Activated CD8-positive, alpha-beta T cell treated with anti-CD3 and anti-CD28 coated beads for 36 hours (primary cell): ENCODE measurements at regions not wholly inside any gene's neighbourhood (a gene's known extent, or its start where the extent isn't known, plus 50 kb on each side); places are given as distances from the start of the nearest gene placed in this dataset.

Experiments used
- ATAC-seq: fragments of 200-7000 bp; cut with Tn5 transposase; one replicate; pipeline ENCODE4 v1.10.0; 2021; ENCODE audit warnings: mild to moderate bottlenecking, moderate library complexity
- CTCF ChIA-PET: fragments of 350-600 bp; sonication (Branson Sonifier 250); formaldehyde crosslinking; loops from one replicate; lab custom pipeline; 2021; ENCODE audit warnings: antibody characterized with exemption; lab: Charles Lee
- POLR2A ChIA-PET: fragments of 350-600 bp; sonication (Branson Sonifier 250); formaldehyde crosslinking; loops from one replicate; lab custom pipeline; 2021; ENCODE audit warnings: antibody characterized with exemption; lab: Charles Lee
- DNase-seq: peaks from one replicate; pipeline ENCODE4 v3.0.0-alpha.2; 2020
- H3K27ac Mint-ChIP-seq: one replicate; pipeline ENCODE4 v1.8.0; 2021; ENCODE audit warnings: mild to moderate bottlenecking, mixed read lengths
- H3K27me3 Mint-ChIP-seq: one replicate; pipeline ENCODE4 v1.8.0; 2021; ENCODE audit warnings: mixed read lengths
- H3K36me3 Mint-ChIP-seq: one replicate; pipeline ENCODE4 v1.8.0; 2021; ENCODE audit warnings: low read depth, mixed read lengths
- H3K4me1 Mint-ChIP-seq: one replicate; pipeline ENCODE4 v1.8.0; 2021; ENCODE audit warnings: low read depth, mixed read lengths
- H3K4me3 Mint-ChIP-seq: one replicate; pipeline ENCODE4 v1.8.0; 2021; ENCODE audit warnings: mild to moderate bottlenecking, moderate library complexity, mixed read lengths
- H3K9me3 Mint-ChIP-seq: one replicate; pipeline ENCODE4 v1.8.0; 2021; ENCODE audit warnings: mixed read lengths
- intact Hi-C: fragments of 100-400 bp; cut with micrococcal nuclease; formaldehyde crosslinking; loops from one replicate; pipeline ENCODE4 v1.10.0; 2022
- TF ChIP-seq, protein P1 (sequence below): fragments of 200-600 bp; IDR thresholded peaks from one replicate; pipeline ENCODE4 v1.8.0; 2022; ENCODE audit warnings: antibody characterized with exemption, mild to moderate bottlenecking

GRCh38 chr11:116644201-116644940 lies 128.4 kb downstream of the BUD13 start:
- DNase-seq, result no peak
- Mint-ChIP-seq H3K27ac (no peak overlapping the region), H3K9me3 (no peaks in the 10 kb centered on the region)

GRCh38 chr11:116643521-116643920 lies 129.3 kb downstream of the BUD13 start:
- Mint-ChIP-seq H3K27me3 (peaks cover 2% of the 10 kb centered on the region), H3K27ac (no peak overlapping the region), H3K4me3 (no peak overlapping the region), H3K4me1 (no peaks in the 10 kb centered on the region), H3K36me3 (no peaks in the 10 kb centered on the region), H3K9me3 (no peaks in the 10 kb centered on the region)
- DNase-seq, result no peak
- ChIA-PET POLR2A (no interaction called here), CTCF (no interaction called here)
- no peak for ATAC-seq
- intact Hi-C loops, result no loop called here
- TF ChIP-seq, protein P1, sequence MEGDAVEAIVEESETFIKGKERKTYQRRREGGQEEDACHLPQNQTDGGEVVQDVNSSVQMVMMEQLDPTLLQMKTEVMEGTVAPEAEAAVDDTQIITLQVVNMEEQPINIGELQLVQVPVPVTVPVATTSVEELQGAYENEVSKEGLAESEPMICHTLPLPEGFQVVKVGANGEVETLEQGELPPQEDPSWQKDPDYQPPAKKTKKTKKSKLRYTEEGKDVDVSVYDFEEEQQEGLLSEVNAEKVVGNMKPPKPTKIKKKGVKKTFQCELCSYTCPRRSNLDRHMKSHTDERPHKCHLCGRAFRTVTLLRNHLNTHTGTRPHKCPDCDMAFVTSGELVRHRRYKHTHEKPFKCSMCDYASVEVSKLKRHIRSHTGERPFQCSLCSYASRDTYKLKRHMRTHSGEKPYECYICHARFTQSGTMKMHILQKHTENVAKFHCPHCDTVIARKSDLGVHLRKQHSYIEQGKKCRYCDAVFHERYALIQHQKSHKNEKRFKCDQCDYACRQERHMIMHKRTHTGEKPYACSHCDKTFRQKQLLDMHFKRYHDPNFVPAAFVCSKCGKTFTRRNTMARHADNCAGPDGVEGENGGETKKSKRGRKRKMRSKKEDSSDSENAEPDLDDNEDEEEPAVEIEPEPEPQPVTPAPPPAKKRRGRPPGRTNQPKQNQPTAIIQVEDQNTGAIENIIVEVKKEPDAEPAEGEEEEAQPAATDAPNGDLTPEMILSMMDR, result no peak

More at GRCh38 chr11:116644201-116644940, 128.4 kb downstream of the BUD13 start:
- intact Hi-C loops, result no loop called here
- POLR2A ChIA-PET, result no interaction called here
- Mint-ChIP-seq H3K27me3 (peaks cover 2% of the 10 kb centered on the region), H3K4me1 (no peaks in the 10 kb centered on the region), H3K4me3 (no peak overlapping the region), H3K36me3 (no peaks in the 10 kb centered on the region)
- TF ChIP-seq, protein P1, result no peak
- no peak for ATAC-seq
- CTCF ChIA-PET, result no interaction called here

- POLR2A ChIA-PET, result no interaction called here
- ATAC-seq (no peak), DNase-seq (no peak)
- Mint-ChIP-seq H3K4me1 (no peaks in the 10 kb centered on the region), H3K36me3 (no peaks in the 10 kb centered on the region), H3K27me3 (peaks cover 2% of the 10 kb centered on the region), H3K27ac (no peak overlapping the region), H3K9me3 (no peaks in the 10 kb centered on the region), H3K4me3 (no peak overlapping the region)
- CTCF ChIA-PET, result interaction anchor here (0.9 to 1.6 kb wide), 2 partner anchors 189 to 1501 kb away, joined by 3 to 10 read pairs; no protein-coding TSS in a partner anchor
- TF ChIP-seq, protein P1, result no peak
- intact Hi-C loops, result no loop called here
Observed at GRCh38 chr11:116642902-116643301, 129.9 kb downstream of the BUD13 start.

GRCh38 chr11:116642481-116642880 lies 130.3 kb downstream of the BUD13 start:
- CTCF ChIA-PET, result interaction anchor here (0.9 to 1.6 kb wide), 4 partner anchors 48 to 1501 kb away, joined by 3 to 10 read pairs (median 4); no protein-coding TSS in a partner anchor
- intact Hi-C loops, result no loop called here
- POLR2A ChIA-PET, result no interaction called here
- Mint-ChIP-seq H3K4me3 (no peak overlapping the region), H3K27ac (no peak overlapping the region), H3K4me1 (no peaks in the 10 kb centered on the region), H3K36me3 (no peaks in the 10 kb centered on the region), H3K27me3 (peaks cover 2% of the 10 kb centered on the region), H3K9me3 (no peaks in the 10 kb centered on the region)
- DNase-seq (no peak), ATAC-seq (no peak)
- TF ChIP-seq, protein P1, result no peak

DNA sequence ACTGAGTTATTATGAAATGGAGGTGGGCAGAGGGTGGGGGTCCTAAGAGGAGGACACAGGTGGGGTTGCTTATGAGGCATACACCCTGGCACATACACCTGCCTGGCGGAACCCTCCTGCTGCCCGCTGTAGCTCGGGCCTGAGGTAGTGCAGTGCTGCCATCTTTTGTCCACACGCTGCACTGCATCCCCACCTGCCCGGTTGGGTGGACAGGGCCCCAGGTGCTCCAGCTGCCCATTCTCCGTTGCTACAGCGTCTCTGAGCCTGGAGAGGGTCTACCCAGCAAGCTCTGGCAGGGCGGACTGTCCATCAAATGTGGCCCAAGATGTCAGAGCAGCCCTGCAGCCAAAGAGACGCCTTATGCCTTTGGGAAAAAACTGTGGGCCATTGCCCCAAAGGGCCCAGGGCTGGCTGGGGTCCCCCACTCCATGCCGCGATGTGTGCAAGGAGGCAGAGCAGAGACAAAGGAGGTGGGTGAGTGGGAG lies 131.2 kb downstream of the BUD13 start:
- H3K4me1 Mint-ChIP-seq, result no peaks in the 10 kb centered on the region
- peaks cover 2% of the 10 kb centered on the region for H3K27me3 Mint-ChIP-seq
- TF ChIP-seq, protein P1, result peak; percentile 75

More for the DNA sequence above, 131.2 kb downstream of the BUD13 start:
- Mint-ChIP-seq H3K9me3 (no peaks in the 10 kb centered on the region), H3K4me3 (no peak overlapping the region), H3K36me3 (no peaks in the 10 kb centered on the region), H3K27ac (no peak overlapping the region)
- POLR2A ChIA-PET, result no interaction called here
- intact Hi-C loops, result no loop called here
- ATAC-seq, result peak; percentile 72
- CTCF ChIA-PET, result interaction anchor here (1.0 to 1.6 kb wide), 6 partner anchors 9 to 187 kb away, joined by 3 to 10 read pairs (median 4); no protein-coding TSS in a partner anchor
- DNase-seq, result peak; percentile 51
